ENCODE measurements at regions not wholly inside any gene's neighbourhood (a gene's known extent, or its start where the extent isn't known, plus 50 kb on each side); places are given as distances from the start of the nearest gene placed in this dataset.

GRCh38 chr4:43959976-43960375 is 488.6 kb downstream of the KCTD8 start:
- intact Hi-C loops (cut with DNase I) = no loop called here
- Histone ChIP-seq H3K4me1 (no peaks in the 10 kb centered on the region), H3K27ac (no peak overlapping the region), H3K9me3 (no peaks in the 10 kb centered on the region), H3K27me3 (ENCODE audit: insufficient read depth in 3 of 3, low read length in 2 of 3) (no peaks in the 10 kb centered on the region), H3K4me3 (no peak overlapping the region), H3K36me3 (ENCODE audit: insufficient read depth in 1 of 2, low read depth in 1 of 2) (no peaks in the 10 kb centered on the region)
- ATAC-seq (no peak), DNase-seq (no peak)
- 94 to 97% (median 96%) methylated on average over 1 of the region's 1 CpG for WGBS, 3 donors
- TF ChIP-seq CTCF (IDR thresholded peaks at IDR 0.05) = no peak

GRCh38 chr4:43968011-43968410 is 480.6 kb downstream of the KCTD8 start:
- no peak overlapping the region for H3K27ac ChIP-seq
- H3K9me3 ChIP-seq = no peaks in the 10 kb centered on the region
- intact Hi-C loops (cut with DNase I) = no loop called here
- TF ChIP-seq CTCF (IDR thresholded peaks at IDR 0.05) = no peak
- WGBS, 3 donors = 92 to 96% (median 94%) methylated on average over 9 of the region's 9 CpGs
- DNase-seq = no peak
- no peaks in the 10 kb centered on the region for H3K27me3 ChIP-seq (ENCODE audit: insufficient read depth in 3 of 3, low read length in 2 of 3)
- no peak for ATAC-seq
- no peaks in the 10 kb centered on the region for H3K36me3 ChIP-seq (ENCODE audit: insufficient read depth in 1 of 2, low read depth in 1 of 2)
- H3K4me1 ChIP-seq = no peaks in the 10 kb centered on the region
- H3K4me3 ChIP-seq = no peak overlapping the region

- H3K36me3 ChIP-seq (ENCODE audit: insufficient read depth in 1 of 2, low read depth in 1 of 2) = no peaks in the 10 kb centered on the region
- intact Hi-C loops (cut with DNase I) = no loop called here
Measured at GRCh38 chr4:43983610-43984009, 465.0 kb downstream of the KCTD8 start.

GRCh38 chr4:43987331-43987944 is 461.2 kb downstream of the KCTD8 start:
- ATAC-seq = no peak
- no peaks in the 10 kb centered on the region for H3K36me3 ChIP-seq (ENCODE audit: insufficient read depth in 1 of 2, low read depth in 1 of 2)
- H3K27me3 ChIP-seq (ENCODE audit: insufficient read depth in 3 of 3, low read length in 2 of 3) = no peaks in the 10 kb centered on the region
- H3K27ac ChIP-seq = no peak overlapping the region
- no peak for TF ChIP-seq CTCF (IDR thresholded peaks at IDR 0.05)
- WGBS, 3 donors = 86 to 90% (median 89%) methylated on average over 9 of the region's 9 CpGs
- H3K4me1 ChIP-seq = no peaks in the 10 kb centered on the region
- DNase-seq = no peak
- intact Hi-C loops (cut with DNase I) = no loop called here
- no peaks in the 10 kb centered on the region for H3K9me3 ChIP-seq
- no peak overlapping the region for H3K4me3 ChIP-seq

More at GRCh38 chr4:43983610-43984009, 465.0 kb downstream of the KCTD8 start:
- ATAC-seq = no peak
- no peaks in the 10 kb centered on the region for H3K9me3 ChIP-seq
- DNase-seq = no peak
- H3K27me3 ChIP-seq (ENCODE audit: insufficient read depth in 3 of 3, low read length in 2 of 3) = no peaks in the 10 kb centered on the region
- no peak overlapping the region for H3K4me3 ChIP-seq
- no peak for TF ChIP-seq CTCF (IDR thresholded peaks at IDR 0.05)
- 78 to 87% (median 78%) methylated on average over 1 of the region's 1 CpG for WGBS, 3 donors
- no peaks in the 10 kb centered on the region for H3K4me1 ChIP-seq
- H3K27ac ChIP-seq = no peak overlapping the region

GRCh38 chr4:43990551-43990950 is 458.1 kb downstream of the KCTD8 start:
- ATAC-seq = no peak
- no peak overlapping the region for H3K27ac ChIP-seq

More at GRCh38 chr4:43990551-43990950, 458.1 kb downstream of the KCTD8 start:
- H3K9me3 ChIP-seq = no peaks in the 10 kb centered on the region
- DNase-seq = no peak
- H3K36me3 ChIP-seq (ENCODE audit: insufficient read depth in 1 of 2, low read depth in 1 of 2) = no peaks in the 10 kb centered on the region
- intact Hi-C loops (cut with DNase I) = no loop called here
- H3K4me1 ChIP-seq = no peaks in the 10 kb centered on the region
- H3K4me3 ChIP-seq = no peak overlapping the region
- H3K27me3 ChIP-seq (ENCODE audit: insufficient read depth in 3 of 3, low read length in 2 of 3) = no peaks in the 10 kb centered on the region
- no peak for TF ChIP-seq CTCF (IDR thresholded peaks at IDR 0.05)
- 54 to 60% (median 59%) methylated on average over 7 of the region's 7 CpGs for WGBS, 3 donors
